ENCODE measurements at regions not wholly inside any gene's neighbourhood (a gene's known extent, or its start where the extent isn't known, plus 50 kb on each side); places are given as distances from the start of the nearest gene placed in this dataset.

DNA sequence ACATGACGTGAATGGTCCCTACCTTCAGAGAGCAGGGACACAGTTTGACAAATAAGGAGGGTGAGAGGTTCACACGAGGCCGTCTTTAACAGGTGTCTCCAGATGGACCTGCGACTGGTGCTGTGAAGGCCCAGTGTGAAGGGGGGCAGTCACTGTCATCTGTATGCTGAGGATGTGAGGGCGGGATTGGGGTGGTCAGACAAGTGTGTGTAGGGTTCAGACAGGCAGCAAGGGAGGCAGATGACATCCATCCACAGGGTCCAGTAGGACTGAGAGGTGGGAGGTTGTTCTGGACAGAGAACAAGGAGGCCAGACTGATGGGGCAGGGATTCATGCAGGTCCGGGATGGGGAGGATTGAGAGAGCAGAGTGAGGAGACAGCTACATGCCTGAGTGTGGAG is 232.6 kb upstream of the GPR26 start:
- TF ChIP-seq, protein P1, sequence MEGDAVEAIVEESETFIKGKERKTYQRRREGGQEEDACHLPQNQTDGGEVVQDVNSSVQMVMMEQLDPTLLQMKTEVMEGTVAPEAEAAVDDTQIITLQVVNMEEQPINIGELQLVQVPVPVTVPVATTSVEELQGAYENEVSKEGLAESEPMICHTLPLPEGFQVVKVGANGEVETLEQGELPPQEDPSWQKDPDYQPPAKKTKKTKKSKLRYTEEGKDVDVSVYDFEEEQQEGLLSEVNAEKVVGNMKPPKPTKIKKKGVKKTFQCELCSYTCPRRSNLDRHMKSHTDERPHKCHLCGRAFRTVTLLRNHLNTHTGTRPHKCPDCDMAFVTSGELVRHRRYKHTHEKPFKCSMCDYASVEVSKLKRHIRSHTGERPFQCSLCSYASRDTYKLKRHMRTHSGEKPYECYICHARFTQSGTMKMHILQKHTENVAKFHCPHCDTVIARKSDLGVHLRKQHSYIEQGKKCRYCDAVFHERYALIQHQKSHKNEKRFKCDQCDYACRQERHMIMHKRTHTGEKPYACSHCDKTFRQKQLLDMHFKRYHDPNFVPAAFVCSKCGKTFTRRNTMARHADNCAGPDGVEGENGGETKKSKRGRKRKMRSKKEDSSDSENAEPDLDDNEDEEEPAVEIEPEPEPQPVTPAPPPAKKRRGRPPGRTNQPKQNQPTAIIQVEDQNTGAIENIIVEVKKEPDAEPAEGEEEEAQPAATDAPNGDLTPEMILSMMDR (IDR thresholded peaks at IDR 0.05) = no peak
- TF ChIP-seq ZFX (IDR thresholded peaks at IDR 0.05; ENCODE audit: borderline replicate concordance) = no peak
